Breast epithelium (tissue), 4 donors: ENCODE measurements at regions not wholly inside any gene's neighbourhood (a gene's known extent, or its start where the extent isn't known, plus 50 kb on each side); places are given as distances from the start of the nearest gene placed in this dataset.
"Not testable (repeated sequence)": the region's sequence is repeated elsewhere in the genome, so short reads cannot be mapped to it uniquely, and the experiment has no call there.

Experiments
- DNase-seq, 2 donors: peaks; one replicate each; pipeline ENCODE4 v3.0.0-alpha.2; 2019; ENCODE audit warnings: low spot score in 2 of 2
- H3K27ac ChIP-seq, 2 donors: fragments of 200-600 bp; sonication (generic) in 1 of 2; one replicate each; pipeline ENCODE4 v1.5.1; 2016 to 2019; ENCODE audit warnings: mild to moderate bottlenecking in 1 of 2
- H3K27me3 ChIP-seq, 2 donors: fragments of 200-600 bp; sonication (generic) in 1 of 2; one replicate each; pipeline versions ENCODE4 v1.5.1 to v1.6.0; 2017 to 2019; ENCODE audit warnings: control low read depth in 1 of 2, mild to moderate bottlenecking in 1 of 2
- H3K36me3 ChIP-seq: fragments of 200-600 bp; one replicate; pipeline ENCODE4 v1.5.1; 2019
- H3K4me1 ChIP-seq, 2 donors: fragments of 200-600 bp; sonication (generic); one replicate each; pipeline ENCODE4 v1.5.1; 2016 to 2019; ENCODE audit warnings: control low read depth in 1 of 2
- H3K4me3 ChIP-seq, 3 donors: fragments of 200-600 bp; sonication (generic); 1 replicate in 2 of 3; 2 replicates in 1 of 3; pipeline ENCODE4 v1.5.1; 2016 to 2019; ENCODE audit warnings: mild to moderate bottlenecking in 3 of 3, moderate library complexity in 2 of 3
- H3K9me3 ChIP-seq, 2 donors: fragments of 200-600 bp; sonication (generic) in 1 of 2; one replicate each; pipeline ENCODE4 v1.5.1; 2016 to 2019; ENCODE audit warnings: control low read depth in 1 of 2
- CTCF ChIP-seq, 3 donors: fragments of 450-650 bp; IDR thresholded peaks; one replicate each; pipeline ENCODE4 v1.5.1; 2016 to 2017; ENCODE audit warnings: antibody characterized with exemption in 3 of 3, mild to moderate bottlenecking in 3 of 3, moderate library complexity in 3 of 3
- POLR2A ChIP-seq: fragments of 450-650 bp; IDR thresholded peaks from one replicate; pipeline ENCODE4 v1.6.1; 2016; ENCODE audit warnings: antibody characterized with exemption, mild to moderate bottlenecking, moderate library complexity
- POLR2AphosphoS5 ChIP-seq, 3 donors: sonication (generic); formaldehyde crosslinking; IDR thresholded peaks; one replicate each; pipeline ENCODE4 v1.6.1; 2017; ENCODE audit warnings: antibody characterized with exemption in 3 of 3
- intact Hi-C: fragments of 100-400 bp; cut with DNase I; formaldehyde crosslinking; loops from one replicate; pipeline ENCODE4 v1.15.1; 2023; ENCODE audit warnings: low total_unique reads

GRCh38 chrX:128804828-128805227, 718.5 kb downstream of the SMARCA1 start:
- H3K27ac ChIP-seq = no peak overlapping the region
- TF ChIP-seq CTCF (IDR thresholded peaks at IDR 0.05) = no peak
- no peak for TF ChIP-seq POLR2AphosphoS5 (IDR thresholded peaks at IDR 0.05)
- no peak for TF ChIP-seq POLR2A
- no peak for DNase-seq
- H3K36me3 ChIP-seq = no peaks in the 10 kb centered on the region
- no peaks in the 10 kb centered on the region for H3K4me1 ChIP-seq
- intact Hi-C loops = no loop called here
- H3K4me3 ChIP-seq = no peak overlapping the region
- no peaks in the 10 kb centered on the region for H3K27me3 ChIP-seq
- peaks cover 0 to 16% of the 10 kb centered on the region in 2 donors for H3K9me3 ChIP-seq

GRCh38 chrX:128800138-128800537, 723.2 kb downstream of the SMARCA1 start:
- DNase-seq = no peak
- intact Hi-C loops = no loop called here
- no peak overlapping the region for H3K27ac ChIP-seq
- H3K27me3 ChIP-seq = no peaks in the 10 kb centered on the region
- peaks cover 0 to 13% of the 10 kb centered on the region in 2 donors for H3K9me3 ChIP-seq
- H3K4me1 ChIP-seq = no peaks in the 10 kb centered on the region
- H3K4me3 ChIP-seq = no peak overlapping the region
- no peaks in the 10 kb centered on the region for H3K36me3 ChIP-seq
- TF ChIP-seq POLR2AphosphoS5 (IDR thresholded peaks at IDR 0.05) = no peak
- TF ChIP-seq CTCF (IDR thresholded peaks at IDR 0.05) = no peak
- TF ChIP-seq POLR2A = no peak

- H3K4me1 ChIP-seq, H3K9me3 ChIP-seq, H3K36me3 ChIP-seq, H3K4me3 ChIP-seq, intact Hi-C loops, H3K27me3 ChIP-seq, DNase-seq, H3K27ac ChIP-seq: not testable (repeated sequence)
Observed at GRCh38 chrX:128783139-128783538, 730.9 kb upstream of the ACTRT1 start.

GRCh38 chrX:128781506-128781905, 729.3 kb upstream of the ACTRT1 start:
- intact Hi-C loops = no loop called here

GRCh38 chrX:128780934-128781333, 728.7 kb upstream of the ACTRT1 start:
- intact Hi-C loops = no loop called here
- no peak for DNase-seq
- H3K27me3 ChIP-seq = peaks cover 0 to 4% of the 10 kb centered on the region in 2 donors

More at GRCh38 chrX:128781506-128781905, 729.3 kb upstream of the ACTRT1 start:
- H3K27me3 ChIP-seq = peaks cover 0 to 4% of the 10 kb centered on the region in 2 donors
- no peak overlapping the region for H3K27ac ChIP-seq
- no peak overlapping the region for H3K4me3 ChIP-seq
- H3K9me3 ChIP-seq = peaks cover 0 to 8% of the 10 kb centered on the region in 2 donors
- TF ChIP-seq POLR2A (no peak), POLR2AphosphoS5 (IDR thresholded peaks at IDR 0.05) (no peak), CTCF (IDR thresholded peaks at IDR 0.05) (no peak)
- H3K4me1 ChIP-seq = no peaks in the 10 kb centered on the region
- no peaks in the 10 kb centered on the region for H3K36me3 ChIP-seq
- no peak for DNase-seq

GRCh38 chrX:128769495-128769894, 717.3 kb upstream of the ACTRT1 start:
- no peak for DNase-seq
- no peak overlapping the region for H3K27ac ChIP-seq

More at GRCh38 chrX:128780934-128781333, 728.7 kb upstream of the ACTRT1 start:
- H3K4me3 ChIP-seq = no peak overlapping the region
- no peaks in the 10 kb centered on the region for H3K36me3 ChIP-seq
- no peak overlapping the region for H3K27ac ChIP-seq
- H3K9me3 ChIP-seq = peaks cover 0 to 8% of the 10 kb centered on the region in 2 donors
- H3K4me1 ChIP-seq = no peaks in the 10 kb centered on the region
- no peak for TF ChIP-seq POLR2AphosphoS5 (IDR thresholded peaks at IDR 0.05)

More at GRCh38 chrX:128769495-128769894, 717.3 kb upstream of the ACTRT1 start:
- intact Hi-C loops = no loop called here
- H3K9me3 ChIP-seq = no peaks in the 10 kb centered on the region
- no peak overlapping the region for H3K4me3 ChIP-seq
- H3K4me1 ChIP-seq = no peaks in the 10 kb centered on the region
- H3K27me3 ChIP-seq = no peaks in the 10 kb centered on the region
- no peaks in the 10 kb centered on the region for H3K36me3 ChIP-seq
- no peak for TF ChIP-seq CTCF (IDR thresholded peaks at IDR 0.05)
- no peak for TF ChIP-seq POLR2AphosphoS5 (IDR thresholded peaks at IDR 0.05)
- TF ChIP-seq POLR2A = no peak
